K562 (cell line): ENCODE measurements at regions not wholly inside any gene's neighbourhood (a gene's known extent, or its start where the extent isn't known, plus 50 kb on each side); places are given as distances from the start of the nearest gene placed in this dataset.

Experiments used
- BRF2 ChIP-seq: IDR thresholded peaks from 3 replicates; pipeline ENCODE4 v1.6.1; 2011; ENCODE audit warnings: borderline replicate concordance, mild to moderate bottlenecking; ENCODE audit not compliant: insufficient read length, insufficient read depth
- DEAF1 ChIP-seq: fragments of 450-650 bp; formaldehyde crosslinking; IDR thresholded peaks from 2 replicates; pipeline ENCODE4 v1.4.0; 2020; ENCODE audit warnings: mild to moderate bottlenecking, moderate library complexity
- TF ChIP-seq, protein P1 (sequence below), 2 experiments: fragments of 450-650 bp; formaldehyde crosslinking in 1 of 2; IDR thresholded peaks; 2 replicates each; pipeline versions ENCODE4 v1.4.0 to v1.6.1; 2014 to 2020; ENCODE audit warnings: mild to moderate bottlenecking in 2 of 2, borderline replicate concordance in 1 of 2, low read depth in 1 of 2

DNA sequence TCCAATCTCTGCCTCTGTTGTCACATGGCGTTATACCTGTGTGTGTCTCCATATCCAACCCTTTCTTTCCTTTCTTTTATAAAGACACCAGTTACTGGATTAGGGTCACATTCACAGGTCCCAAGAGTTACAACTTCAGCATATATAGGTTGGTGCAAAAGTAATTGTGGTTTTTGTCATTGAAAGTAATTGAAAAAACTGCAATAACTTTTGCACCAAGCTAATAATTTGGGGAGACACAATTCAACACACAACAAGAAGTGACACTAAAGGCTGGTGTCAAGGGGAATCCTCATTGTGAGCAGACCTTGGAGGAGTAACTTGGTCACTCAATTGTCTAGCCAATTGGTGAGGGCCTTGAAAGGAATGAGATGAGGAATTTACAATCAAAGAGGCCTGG is 1366.1 kb downstream of the PCDH9 start (continued):
- TF ChIP-seq, protein P1, sequence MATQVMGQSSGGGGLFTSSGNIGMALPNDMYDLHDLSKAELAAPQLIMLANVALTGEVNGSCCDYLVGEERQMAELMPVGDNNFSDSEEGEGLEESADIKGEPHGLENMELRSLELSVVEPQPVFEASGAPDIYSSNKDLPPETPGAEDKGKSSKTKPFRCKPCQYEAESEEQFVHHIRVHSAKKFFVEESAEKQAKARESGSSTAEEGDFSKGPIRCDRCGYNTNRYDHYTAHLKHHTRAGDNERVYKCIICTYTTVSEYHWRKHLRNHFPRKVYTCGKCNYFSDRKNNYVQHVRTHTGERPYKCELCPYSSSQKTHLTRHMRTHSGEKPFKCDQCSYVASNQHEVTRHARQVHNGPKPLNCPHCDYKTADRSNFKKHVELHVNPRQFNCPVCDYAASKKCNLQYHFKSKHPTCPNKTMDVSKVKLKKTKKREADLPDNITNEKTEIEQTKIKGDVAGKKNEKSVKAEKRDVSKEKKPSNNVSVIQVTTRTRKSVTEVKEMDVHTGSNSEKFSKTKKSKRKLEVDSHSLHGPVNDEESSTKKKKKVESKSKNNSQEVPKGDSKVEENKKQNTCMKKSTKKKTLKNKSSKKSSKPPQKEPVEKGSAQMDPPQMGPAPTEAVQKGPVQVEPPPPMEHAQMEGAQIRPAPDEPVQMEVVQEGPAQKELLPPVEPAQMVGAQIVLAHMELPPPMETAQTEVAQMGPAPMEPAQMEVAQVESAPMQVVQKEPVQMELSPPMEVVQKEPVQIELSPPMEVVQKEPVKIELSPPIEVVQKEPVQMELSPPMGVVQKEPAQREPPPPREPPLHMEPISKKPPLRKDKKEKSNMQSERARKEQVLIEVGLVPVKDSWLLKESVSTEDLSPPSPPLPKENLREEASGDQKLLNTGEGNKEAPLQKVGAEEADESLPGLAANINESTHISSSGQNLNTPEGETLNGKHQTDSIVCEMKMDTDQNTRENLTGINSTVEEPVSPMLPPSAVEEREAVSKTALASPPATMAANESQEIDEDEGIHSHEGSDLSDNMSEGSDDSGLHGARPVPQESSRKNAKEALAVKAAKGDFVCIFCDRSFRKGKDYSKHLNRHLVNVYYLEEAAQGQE (IDR thresholded peaks at IDR 0.05; ENCODE audit: borderline replicate concordance): no peak
- TF ChIP-seq, protein P1 (CRISPR knock-in tag; IDR thresholded peaks at IDR 0.05; ENCODE audit: low read depth): no peak
- no peak for TF ChIP-seq DEAF1 (CRISPR knock-in tag)
- TF ChIP-seq BRF2: no peak
